Activated T-helper 2 cell treated with anti-CD3 and anti-CD28 coated beads, Interferon-gamma antibody, Interleukin-2, Interleukin-4, amounts not matched to agents 10 μg/mL and 5 μg/mL and 100 μg/mL, durations not matched to agents 14 hours and 24 hours and 36 hours (primary cell): ENCODE measurements at regions not wholly inside any gene's neighbourhood (a gene's known extent, or its start where the extent isn't known, plus 50 kb on each side); places are given as distances from the start of the nearest gene placed in this dataset.

Source experiments
- DNase-seq: peaks from one replicate; pipeline ENCODE4 v3.0.0; 2021; ENCODE audit warnings: low spot score
- H3K27ac Mint-ChIP-seq: one replicate; pipeline ENCODE4 v1.8.0; 2021; ENCODE audit warnings: mixed read lengths
- H3K27me3 Mint-ChIP-seq: one replicate; pipeline ENCODE4 v1.8.0; 2021; ENCODE audit warnings: low read depth, mixed read lengths
- H3K36me3 Mint-ChIP-seq: one replicate; pipeline ENCODE4 v1.8.0; 2021; ENCODE audit warnings: low read depth, mixed read lengths
- H3K4me1 Mint-ChIP-seq: one replicate; pipeline ENCODE4 v1.8.0; 2021; ENCODE audit warnings: low read depth, mixed read lengths
- H3K4me3 Mint-ChIP-seq: one replicate; pipeline ENCODE4 v1.8.0; 2021; ENCODE audit warnings: low read depth, mild to moderate bottlenecking, moderate library complexity, mixed read lengths
- H3K9me3 Mint-ChIP-seq: one replicate; pipeline ENCODE4 v1.8.0; 2021; ENCODE audit warnings: mixed read lengths
- intact Hi-C: fragments of 100-400 bp; cut with micrococcal nuclease; formaldehyde crosslinking; loops from one replicate; pipeline ENCODE4 v1.15.1; 2023

DNA sequence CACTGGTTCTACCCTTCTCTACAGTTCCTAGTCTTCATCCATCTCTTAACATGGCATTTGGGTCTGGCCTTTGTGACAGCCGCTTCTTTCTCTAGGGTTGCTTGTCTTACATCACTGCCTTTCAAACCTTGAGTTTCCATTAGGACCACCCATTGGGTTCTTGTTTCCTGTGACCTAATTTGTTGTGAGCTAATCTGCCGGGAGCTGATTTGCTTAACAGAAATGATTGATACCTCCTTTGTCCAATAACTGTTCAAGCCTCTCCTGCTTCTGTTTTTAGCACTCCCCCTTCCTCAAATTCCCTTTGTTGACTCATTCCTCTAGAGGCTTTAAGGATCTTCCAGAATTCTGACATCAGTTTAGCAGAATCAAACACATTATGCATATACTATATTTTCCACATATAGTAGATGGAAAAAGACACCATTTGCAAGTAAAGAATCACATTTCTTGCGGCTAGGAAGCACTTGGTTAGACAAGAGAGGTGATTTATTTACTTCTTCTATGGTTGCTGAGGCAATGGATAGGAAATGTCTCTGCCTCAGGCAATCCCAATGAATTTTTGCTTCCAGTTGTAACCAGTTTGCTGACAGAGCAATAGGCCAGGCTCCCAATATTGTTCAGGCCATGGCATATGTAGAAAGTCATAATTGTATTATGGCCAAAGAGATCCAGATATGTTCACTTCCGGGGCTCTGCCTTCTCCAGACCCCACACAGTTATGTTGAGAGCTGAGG, 130.7 kb downstream of the SNX19 start:
- Mint-ChIP-seq H3K27me3 (no peaks in the 10 kb centered on the region), H3K4me1 (peaks cover 4% of the 10 kb centered on the region), H3K9me3 (peaks cover under 1% of the 10 kb centered on the region), H3K4me3 (no peak overlapping the region), H3K36me3 (no peaks in the 10 kb centered on the region), H3K27ac (no peak overlapping the region)
- DNase-seq = no peak
- intact Hi-C loops = no loop called here

DNA sequence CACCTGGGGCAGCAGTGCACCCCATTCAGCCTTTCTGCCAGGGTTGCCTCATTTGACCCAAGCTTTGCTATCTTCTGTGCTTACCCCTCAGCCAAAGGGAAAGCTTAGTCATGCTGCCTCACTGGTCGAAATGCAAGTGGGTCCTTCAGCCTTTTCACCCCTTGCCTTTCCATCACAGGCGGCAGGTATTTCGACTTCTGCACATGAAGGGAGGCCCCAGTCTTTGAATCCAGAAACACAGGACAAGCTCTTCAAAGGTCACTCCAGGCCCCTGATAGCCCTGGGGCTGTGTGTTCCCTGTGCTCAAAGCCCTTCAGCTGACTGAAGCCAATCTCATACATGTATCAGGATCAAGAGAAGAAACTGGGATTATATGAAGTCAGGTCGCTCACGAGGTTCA, 129.7 kb downstream of the SNX19 start:
- Mint-ChIP-seq H3K36me3 (no peaks in the 10 kb centered on the region), H3K27me3 (no peaks in the 10 kb centered on the region), H3K4me1 (peaks cover 4% of the 10 kb centered on the region), H3K9me3 (peaks cover 6% of the 10 kb centered on the region), H3K27ac (no peak overlapping the region), H3K4me3 (no peak overlapping the region)
- DNase-seq = no peak
- intact Hi-C loops = no loop called here

DNA sequence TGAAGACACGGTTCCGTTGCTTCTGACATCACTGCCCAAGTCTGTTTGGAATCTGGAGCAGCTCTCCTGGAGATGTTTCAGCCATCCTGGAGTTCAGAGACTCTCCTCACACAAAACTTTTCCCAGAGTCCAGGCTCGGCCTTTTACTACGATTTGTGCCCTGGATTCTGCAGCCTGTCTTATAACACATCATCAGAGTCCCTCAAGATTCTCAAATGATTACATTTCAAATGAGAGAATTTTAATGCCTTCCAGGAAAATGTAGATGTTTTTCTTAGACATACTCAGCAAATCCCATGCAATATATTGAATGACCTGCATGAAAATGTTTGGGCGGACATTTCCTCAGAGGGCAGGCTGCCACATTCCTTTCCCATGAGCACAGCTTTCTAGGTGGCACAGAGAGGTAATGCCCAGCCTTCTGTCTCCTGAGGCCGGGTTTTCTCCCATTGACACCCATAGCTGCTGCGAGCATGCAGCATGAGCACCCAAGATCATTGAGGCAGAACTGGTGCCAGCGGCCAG, 129.1 kb downstream of the SNX19 start:
- DNase-seq = no peak
- H3K27ac Mint-ChIP-seq = no peak overlapping the region
- no peaks in the 10 kb centered on the region for H3K27me3 Mint-ChIP-seq
- H3K4me1 Mint-ChIP-seq = peaks cover under 1% of the 10 kb centered on the region
- H3K9me3 Mint-ChIP-seq = peaks cover 6% of the 10 kb centered on the region
- intact Hi-C loops = no loop called here
- no peak overlapping the region for H3K4me3 Mint-ChIP-seq
- no peaks in the 10 kb centered on the region for H3K36me3 Mint-ChIP-seq

DNA sequence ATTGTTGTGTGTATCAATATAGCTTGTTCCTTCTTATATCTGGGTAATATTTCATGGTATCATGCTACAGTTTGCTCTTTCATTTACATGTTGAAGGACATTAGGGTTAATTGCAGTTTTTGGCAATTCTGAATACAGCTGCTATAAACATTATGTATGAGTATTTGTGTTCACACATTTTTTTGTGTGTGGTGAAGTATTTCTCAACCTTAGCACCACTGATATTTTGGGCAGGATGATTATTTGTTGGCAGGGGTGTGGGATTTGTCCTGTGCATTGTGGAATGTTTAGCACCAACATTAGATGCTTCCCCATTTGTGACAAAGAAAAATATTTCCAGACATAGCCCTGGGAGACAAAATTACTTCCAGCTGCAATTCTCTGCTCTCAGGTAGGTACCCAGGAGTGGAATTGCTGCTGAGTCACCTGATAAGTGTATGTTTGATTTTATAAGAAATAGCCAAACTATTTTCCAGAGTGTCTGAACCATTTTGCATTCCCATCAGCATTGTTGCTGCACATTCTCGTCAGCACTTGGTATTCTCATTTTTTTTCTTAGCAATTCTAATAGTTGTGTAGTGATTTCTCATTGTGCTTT, 128.2 kb downstream of the SNX19 start:
- Mint-ChIP-seq H3K9me3 (peaks cover 6% of the 10 kb centered on the region), H3K36me3 (no peaks in the 10 kb centered on the region)
- intact Hi-C loops = no loop called here

DNA sequence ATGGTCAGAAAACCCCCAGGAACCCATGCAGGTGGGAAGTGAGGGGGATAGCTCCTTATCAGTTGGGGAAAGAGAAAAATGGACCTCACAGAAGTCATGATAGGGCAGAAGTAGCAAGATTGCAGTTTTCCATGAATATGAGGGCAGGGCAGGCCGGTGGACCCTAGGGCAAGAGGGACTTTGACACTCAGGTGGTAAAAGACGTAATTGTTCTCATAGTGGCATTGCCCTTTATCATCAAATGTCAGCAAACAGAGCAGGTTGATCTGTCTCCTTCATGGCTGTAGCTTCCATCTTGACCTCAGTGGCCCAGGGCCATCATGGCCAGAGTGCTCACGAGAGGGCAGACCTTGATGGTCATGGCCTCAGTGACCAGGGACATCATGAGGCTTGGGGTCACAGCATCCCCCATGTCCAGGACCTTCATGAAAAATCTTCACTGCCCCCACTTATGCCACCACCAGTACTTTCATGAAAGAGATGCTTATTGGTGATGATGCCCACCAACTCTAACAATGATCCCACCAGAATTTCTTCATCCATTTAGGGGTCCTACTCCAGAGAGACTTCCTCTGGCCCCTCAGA, 127.1 kb downstream of the SNX19 start:
- Mint-ChIP-seq H3K27ac (no peak overlapping the region), H3K4me3 (no peak overlapping the region), H3K9me3 (peaks cover 6% of the 10 kb centered on the region), H3K36me3 (no peaks in the 10 kb centered on the region), H3K4me1 (no peaks in the 10 kb centered on the region), H3K27me3 (no peaks in the 10 kb centered on the region)
- intact Hi-C loops = no loop called here
- no peak for DNase-seq

More for the DNA sequence above, 128.2 kb downstream of the SNX19 start:
- H3K27ac Mint-ChIP-seq = no peak overlapping the region
- no peaks in the 10 kb centered on the region for H3K27me3 Mint-ChIP-seq
- no peak overlapping the region for H3K4me3 Mint-ChIP-seq
- DNase-seq = no peak
- no peaks in the 10 kb centered on the region for H3K4me1 Mint-ChIP-seq

DNA sequence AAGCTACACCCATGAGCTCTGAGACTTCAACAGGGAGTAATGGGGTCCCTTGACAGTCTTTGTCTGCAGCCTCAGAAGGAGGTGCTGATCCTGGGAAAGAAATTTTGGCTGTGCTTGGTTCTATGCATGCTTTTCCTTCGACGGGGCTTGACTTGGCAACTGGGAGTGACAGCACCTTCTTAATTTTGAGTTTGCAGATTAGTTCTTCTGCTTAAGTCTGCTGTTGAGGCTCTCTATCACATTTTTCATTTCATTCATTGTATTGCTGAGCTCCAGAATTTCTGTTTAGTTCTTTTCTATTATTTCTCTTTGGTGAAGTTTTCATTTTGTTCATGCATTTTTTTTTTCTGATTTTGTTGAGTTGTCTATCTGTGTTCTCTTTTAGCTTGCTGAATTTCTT, 125.6 kb downstream of the SNX19 start:
- Mint-ChIP-seq H3K36me3 (no peaks in the 10 kb centered on the region), H3K9me3 (peaks cover 6% of the 10 kb centered on the region)

DNA sequence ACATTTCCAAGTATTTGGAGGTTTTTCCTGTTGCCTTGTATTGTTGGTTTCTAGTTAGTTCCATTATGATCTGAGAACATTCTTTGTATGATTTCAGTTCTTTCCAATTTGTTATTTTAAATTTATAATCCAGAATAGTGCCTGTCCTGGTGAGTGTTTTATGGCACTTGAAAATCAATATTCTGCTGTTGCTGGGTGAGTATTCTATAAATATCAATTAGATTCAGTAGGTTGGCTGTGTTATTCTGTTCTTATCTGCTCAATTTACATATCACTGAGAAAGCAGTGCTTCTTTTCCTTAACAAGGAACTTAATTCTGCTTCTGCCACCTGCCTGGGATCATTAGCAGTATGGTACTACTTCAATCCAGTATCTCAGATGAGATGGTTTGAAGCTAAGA, 123.5 kb downstream of the SNX19 start:
- Mint-ChIP-seq H3K36me3 (no peaks in the 10 kb centered on the region), H3K4me1 (no peaks in the 10 kb centered on the region), H3K27ac (no peak overlapping the region), H3K27me3 (peaks cover 3% of the 10 kb centered on the region), H3K9me3 (peaks cover 6% of the 10 kb centered on the region), H3K4me3 (no peak overlapping the region)
- no peak for DNase-seq
- intact Hi-C loops = no loop called here

More for the DNA sequence above, 125.6 kb downstream of the SNX19 start:
- Mint-ChIP-seq H3K4me3 (no peak overlapping the region), H3K27me3 (peaks cover 3% of the 10 kb centered on the region), H3K27ac (no peak overlapping the region), H3K4me1 (no peaks in the 10 kb centered on the region)
- no peak for DNase-seq
- intact Hi-C loops = no loop called here

DNA sequence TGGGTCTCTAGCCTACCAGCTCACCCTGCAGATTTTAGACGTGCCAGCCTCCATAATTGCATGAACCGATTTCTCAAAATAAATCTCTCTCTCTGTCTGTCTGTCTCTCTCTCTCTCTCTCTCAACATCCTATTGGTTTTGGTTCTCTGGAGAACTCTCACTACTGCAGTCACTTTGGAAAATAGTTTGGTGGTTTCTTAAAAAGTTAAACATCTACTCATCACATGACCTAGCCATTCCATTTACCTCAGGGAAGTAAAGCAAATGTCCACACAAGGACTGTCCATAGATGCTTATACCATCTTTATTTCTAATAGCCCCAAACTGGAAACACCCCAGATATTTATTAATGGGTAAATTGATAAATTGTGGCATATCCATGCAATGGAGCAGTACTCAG, 119.5 kb downstream of the SNX19 start:
- Mint-ChIP-seq H3K4me1 (no peaks in the 10 kb centered on the region), H3K27ac (no peak overlapping the region), H3K36me3 (no peaks in the 10 kb centered on the region), H3K27me3 (peaks cover 5% of the 10 kb centered on the region), H3K9me3 (no peaks in the 10 kb centered on the region), H3K4me3 (no peak overlapping the region)
- DNase-seq = no peak
- intact Hi-C loops = no loop called here

DNA sequence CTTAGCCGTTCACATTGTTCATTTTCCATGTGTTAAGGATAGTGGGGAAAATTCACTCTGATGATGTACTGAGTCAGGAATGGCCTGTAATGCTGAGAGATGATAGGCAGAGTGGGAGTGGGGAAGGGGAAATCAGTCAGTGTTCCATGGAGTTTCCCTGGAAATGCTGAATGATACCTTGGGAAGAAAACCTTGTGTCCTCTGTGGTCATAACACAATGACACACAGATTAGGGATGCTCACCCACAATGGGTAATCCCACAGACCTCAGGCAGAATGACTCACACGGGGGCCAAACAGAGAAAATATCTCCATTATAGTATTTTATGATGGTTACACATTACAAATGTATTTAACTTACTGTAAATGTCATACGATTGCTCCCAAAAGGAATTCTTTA, 118.0 kb downstream of the SNX19 start:
- no peaks in the 10 kb centered on the region for H3K36me3 Mint-ChIP-seq
- H3K27me3 Mint-ChIP-seq = peaks cover 5% of the 10 kb centered on the region

DNA sequence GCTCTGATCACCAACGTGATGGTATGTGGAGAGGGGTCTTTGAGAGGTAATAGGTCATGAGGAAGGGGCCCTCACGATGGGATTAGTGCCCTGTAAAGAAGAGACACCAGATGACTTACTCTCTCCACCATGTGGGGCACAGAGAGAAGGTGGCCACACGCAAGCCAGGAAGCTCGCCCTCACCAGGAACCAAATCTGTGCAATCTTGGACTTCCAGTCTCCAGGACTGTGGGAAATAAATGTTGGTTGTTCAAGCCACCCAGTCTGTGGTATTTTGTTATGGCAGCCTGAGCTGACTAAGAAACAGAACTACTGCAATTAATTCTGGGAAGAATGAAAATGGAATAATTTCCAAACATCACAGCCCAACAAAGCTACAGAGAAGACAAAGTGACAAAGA, 117.5 kb downstream of the SNX19 start:
- intact Hi-C loops = no loop called here
- H3K36me3 Mint-ChIP-seq = no peaks in the 10 kb centered on the region

More for the DNA sequence above, 118.0 kb downstream of the SNX19 start:
- H3K4me3 Mint-ChIP-seq = no peak overlapping the region
- H3K9me3 Mint-ChIP-seq = no peaks in the 10 kb centered on the region
- DNase-seq = no peak
- no peaks in the 10 kb centered on the region for H3K4me1 Mint-ChIP-seq
- H3K27ac Mint-ChIP-seq = no peak overlapping the region
- intact Hi-C loops = no loop called here

DNA sequence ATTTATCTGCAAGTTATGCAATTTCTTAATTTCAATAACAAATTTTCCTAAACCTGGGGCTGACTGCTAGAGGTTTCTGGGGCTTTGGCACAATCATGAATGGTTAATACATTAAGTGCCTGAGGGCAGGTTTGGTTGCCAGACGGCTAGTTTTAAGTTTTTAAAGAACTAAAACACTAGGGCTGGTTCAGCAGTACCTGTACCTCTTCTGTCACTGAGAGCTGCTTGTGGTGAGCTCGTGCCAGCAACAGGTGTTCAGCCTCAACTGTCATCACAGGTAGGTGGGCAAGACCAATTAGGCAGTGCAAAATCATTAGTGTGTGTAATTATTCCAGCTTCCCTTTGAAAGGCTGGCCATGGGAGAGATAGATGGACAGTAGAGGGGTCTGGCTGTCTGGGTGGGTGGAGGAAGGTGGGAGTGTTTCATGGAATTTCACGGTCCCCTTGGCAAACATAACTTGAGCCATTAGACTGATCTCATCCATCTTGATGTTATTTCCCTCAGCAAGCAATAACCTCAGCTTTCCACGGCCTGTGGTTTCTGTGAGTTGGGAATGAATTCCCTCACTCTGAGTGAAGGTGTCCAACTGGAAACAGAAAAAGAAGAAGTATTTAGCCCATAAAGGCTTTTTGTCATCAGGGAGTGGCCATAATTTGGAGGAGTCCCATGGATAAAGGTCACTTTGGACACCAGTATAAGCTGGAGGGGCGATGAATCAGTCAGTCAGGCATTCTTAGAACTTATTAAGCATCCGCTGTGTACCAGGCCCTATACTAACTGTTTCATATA, 114.8 kb downstream of the SNX19 start:
- Mint-ChIP-seq H3K27ac (no peak overlapping the region), H3K36me3 (no peaks in the 10 kb centered on the region), H3K27me3 (peaks cover 3% of the 10 kb centered on the region), H3K4me3 (no peak overlapping the region), H3K9me3 (no peaks in the 10 kb centered on the region), H3K4me1 (no peaks in the 10 kb centered on the region)
- no peak for DNase-seq
- intact Hi-C loops = no loop called here

More for the DNA sequence above, 117.5 kb downstream of the SNX19 start:
- peaks cover 5% of the 10 kb centered on the region for H3K27me3 Mint-ChIP-seq
- no peak overlapping the region for H3K27ac Mint-ChIP-seq
- no peaks in the 10 kb centered on the region for H3K4me1 Mint-ChIP-seq
- H3K4me3 Mint-ChIP-seq = no peak overlapping the region
- no peak for DNase-seq
- H3K9me3 Mint-ChIP-seq = no peaks in the 10 kb centered on the region

DNA sequence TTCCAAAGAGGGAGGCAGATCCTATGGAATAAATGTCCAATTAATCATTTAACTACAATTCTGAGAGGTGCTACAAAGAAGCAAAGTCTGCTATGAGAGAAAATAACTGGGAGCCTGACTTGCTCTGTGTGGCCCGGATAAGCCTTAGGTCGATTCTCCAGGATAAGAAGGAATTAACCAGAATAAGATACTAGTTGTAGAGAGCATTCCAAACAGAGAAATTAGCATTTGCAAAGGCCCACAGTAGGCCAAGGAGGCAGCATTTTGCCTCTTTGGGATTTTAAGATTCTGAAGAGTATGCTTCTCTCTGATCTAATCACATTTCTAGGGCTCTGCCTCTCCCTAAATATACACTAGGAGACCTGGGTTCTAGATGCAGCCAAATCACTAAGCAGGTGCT, 113.7 kb downstream of the SNX19 start:
- Mint-ChIP-seq H3K36me3 (no peaks in the 10 kb centered on the region), H3K4me1 (no peaks in the 10 kb centered on the region)
- intact Hi-C loops = no loop called here

More for the DNA sequence above, 113.7 kb downstream of the SNX19 start:
- H3K27me3 Mint-ChIP-seq = peaks cover 3% of the 10 kb centered on the region
- no peak overlapping the region for H3K27ac Mint-ChIP-seq
- no peak overlapping the region for H3K4me3 Mint-ChIP-seq
- no peaks in the 10 kb centered on the region for H3K9me3 Mint-ChIP-seq
- DNase-seq = no peak
